AG04449 (cell line): ENCODE measurements at regions not wholly inside any gene's neighbourhood (a gene's known extent, or its start where the extent isn't known, plus 50 kb on each side); places are given as distances from the start of the nearest gene placed in this dataset.
"Not testable (repeated sequence)": the region's sequence is repeated elsewhere in the genome, so short reads cannot be mapped to it uniquely, and the experiment has no call there.

Experiments used
- CTCF ChIA-PET: fragments of 350-600 bp; formaldehyde crosslinking; extraction: SDS; loops from one replicate; lab custom pipeline; 2021; ENCODE audit warnings: antibody characterized with exemption; lab: Yijun Ruan, JAX
- POLR2A ChIA-PET: fragments of 400-600, 350-600 bp; formaldehyde crosslinking; extraction: SDS; loops from one replicate; lab custom pipeline; 2020; ENCODE audit warnings: antibody characterized with exemption, inconsistent platforms; lab: Yijun Ruan, JAX
- DNase-seq: peaks from one replicate; pipeline ENCODE4 v3.0.0-alpha.2; 2010; ENCODE audit warnings: low read depth, low spot score
- H3K4me3 ChIP-seq: 2 replicates; pipeline ENCODE4 v1.5.1; 2011; ENCODE audit warnings: low read depth, mild to moderate bottlenecking, control low read depth, low read length
- TF ChIP-seq, protein P1 (sequence below): IDR thresholded peaks from one replicate; pipeline ENCODE4 v1.5.1; 2011; ENCODE audit warnings: mild to moderate bottlenecking, moderate library complexity, low read length, control low read depth, inconsistent platforms; ENCODE audit not compliant: insufficient read depth; ENCODE audit errors: missing control alignments

DNA sequence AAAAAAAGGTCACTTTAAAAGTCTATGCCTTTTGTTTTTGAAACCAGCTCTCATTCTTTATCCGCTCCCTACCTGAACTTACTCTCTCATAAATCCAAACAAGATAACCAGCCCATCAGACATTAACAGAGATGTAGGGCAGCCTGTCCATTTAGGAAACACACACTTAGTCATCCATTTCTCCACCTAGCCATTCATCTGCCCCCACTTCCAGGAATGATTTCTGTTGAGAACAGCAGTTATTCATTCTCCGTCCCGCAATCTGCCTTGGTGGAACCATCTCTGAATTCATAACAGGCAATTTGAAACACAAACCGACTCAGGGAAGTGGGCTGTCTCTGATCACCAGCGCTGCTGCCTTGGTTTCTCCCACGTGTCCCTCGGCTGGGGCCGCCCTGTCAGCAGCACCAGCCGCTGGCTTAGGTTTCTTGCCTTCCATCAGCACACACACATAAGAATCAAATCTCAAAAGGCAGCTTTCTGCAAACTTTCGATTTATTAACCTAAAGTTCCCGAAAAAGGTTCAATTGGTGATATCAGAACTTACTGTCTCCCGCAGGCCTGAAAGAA is 528.2 kb upstream of the NRP1 start:
- ChIA-PET POLR2A (interaction anchor here (1.1 kb wide), 1 partner anchor 10 kb away, joined by 3 read pairs; no protein-coding TSS in a partner anchor), CTCF (interaction anchor here (1.1 kb wide), 1 partner anchor 532 kb away, joined by 3 read pairs; no protein-coding TSS in a partner anchor)
- no peak for DNase-seq
- H3K4me3 ChIP-seq = no peak overlapping the region
- TF ChIP-seq, protein P1, sequence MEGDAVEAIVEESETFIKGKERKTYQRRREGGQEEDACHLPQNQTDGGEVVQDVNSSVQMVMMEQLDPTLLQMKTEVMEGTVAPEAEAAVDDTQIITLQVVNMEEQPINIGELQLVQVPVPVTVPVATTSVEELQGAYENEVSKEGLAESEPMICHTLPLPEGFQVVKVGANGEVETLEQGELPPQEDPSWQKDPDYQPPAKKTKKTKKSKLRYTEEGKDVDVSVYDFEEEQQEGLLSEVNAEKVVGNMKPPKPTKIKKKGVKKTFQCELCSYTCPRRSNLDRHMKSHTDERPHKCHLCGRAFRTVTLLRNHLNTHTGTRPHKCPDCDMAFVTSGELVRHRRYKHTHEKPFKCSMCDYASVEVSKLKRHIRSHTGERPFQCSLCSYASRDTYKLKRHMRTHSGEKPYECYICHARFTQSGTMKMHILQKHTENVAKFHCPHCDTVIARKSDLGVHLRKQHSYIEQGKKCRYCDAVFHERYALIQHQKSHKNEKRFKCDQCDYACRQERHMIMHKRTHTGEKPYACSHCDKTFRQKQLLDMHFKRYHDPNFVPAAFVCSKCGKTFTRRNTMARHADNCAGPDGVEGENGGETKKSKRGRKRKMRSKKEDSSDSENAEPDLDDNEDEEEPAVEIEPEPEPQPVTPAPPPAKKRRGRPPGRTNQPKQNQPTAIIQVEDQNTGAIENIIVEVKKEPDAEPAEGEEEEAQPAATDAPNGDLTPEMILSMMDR = no peak

DNA sequence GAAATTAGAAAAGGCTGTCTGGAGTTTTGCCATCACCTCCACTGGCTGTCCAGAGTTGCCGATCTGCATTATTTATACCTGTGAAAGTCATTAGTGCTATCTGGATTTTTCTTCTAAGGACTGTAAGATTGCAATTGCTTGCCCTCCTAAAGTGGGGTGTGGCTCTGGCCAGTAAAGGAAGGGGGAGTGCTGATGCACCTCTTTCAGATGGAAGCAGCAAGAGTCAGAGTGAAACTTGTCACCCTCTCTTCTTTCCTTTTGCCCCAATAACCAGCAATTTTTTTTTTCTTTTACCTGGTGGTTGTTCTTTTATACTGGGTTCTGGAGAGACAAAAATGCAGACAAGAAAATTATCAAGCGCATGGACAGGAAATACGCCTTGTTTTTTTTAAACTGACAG is 527.4 kb upstream of the NRP1 start:
- CTCF ChIA-PET = no interaction called here

DNA sequence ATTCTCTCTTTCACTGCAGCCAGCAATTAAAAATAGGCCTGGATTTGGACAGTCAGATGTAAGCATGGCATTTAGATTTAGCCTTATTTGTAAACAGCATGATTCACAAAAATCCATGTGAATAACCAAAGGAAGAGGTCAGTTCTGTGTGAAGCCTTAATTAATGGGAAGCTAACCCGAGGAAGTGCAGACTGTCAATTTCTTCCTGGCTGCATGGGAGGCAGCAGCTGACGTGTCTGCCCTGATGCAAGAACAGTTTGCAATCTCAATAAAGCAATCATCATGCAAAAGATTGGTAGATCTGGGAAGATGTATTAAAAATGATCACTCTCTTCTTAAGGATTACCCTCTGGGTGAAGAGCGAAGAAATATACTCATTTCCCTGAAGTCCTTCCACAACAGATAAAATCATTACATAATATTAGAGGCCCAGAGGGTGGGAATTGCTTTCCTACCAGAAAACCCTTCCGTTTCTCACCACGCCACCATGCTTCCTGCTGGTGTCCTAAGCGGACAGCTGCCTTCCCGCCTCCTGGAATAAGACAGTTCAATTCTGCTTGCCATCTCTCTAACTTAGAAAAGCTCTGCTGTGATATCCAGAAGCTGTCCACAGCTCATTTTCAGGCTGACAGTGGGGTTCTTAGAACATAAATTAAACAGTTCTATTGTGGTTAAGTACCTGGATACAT is 526.7 kb upstream of the NRP1 start:
- no peak for DNase-seq
- TF ChIP-seq, protein P1 = no peak
- ChIA-PET CTCF (no interaction called here), POLR2A (no interaction called here)
- no peak overlapping the region for H3K4me3 ChIP-seq

More for the DNA sequence above, 527.4 kb upstream of the NRP1 start:
- H3K4me3 ChIP-seq = no peak overlapping the region
- TF ChIP-seq, protein P1 = no peak
- no peak for DNase-seq
- POLR2A ChIA-PET = no interaction called here

DNA sequence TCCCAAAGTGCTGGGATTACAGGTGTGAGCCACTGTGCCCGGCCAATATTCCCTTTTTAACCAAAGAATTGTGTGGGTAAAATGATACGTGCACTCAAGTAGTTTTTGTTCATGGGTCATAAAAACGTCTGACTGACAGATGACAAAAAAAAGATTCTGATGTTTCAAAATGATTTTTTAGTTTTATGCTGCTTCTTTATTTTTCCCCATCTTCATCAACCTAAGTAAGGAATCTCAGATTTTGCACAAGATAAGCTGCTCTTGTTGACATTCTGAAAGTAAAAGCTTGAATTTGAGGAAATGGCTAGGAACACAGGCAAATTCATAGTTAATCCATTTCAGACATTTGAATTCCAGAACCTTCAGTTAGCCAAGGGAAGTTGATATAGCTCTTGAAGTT is 526.1 kb upstream of the NRP1 start:
- DNase-seq = no peak
- TF ChIP-seq, protein P1 = no peak
- CTCF ChIA-PET = no interaction called here
- H3K4me3 ChIP-seq = no peak overlapping the region
- POLR2A ChIA-PET = no interaction called here

DNA sequence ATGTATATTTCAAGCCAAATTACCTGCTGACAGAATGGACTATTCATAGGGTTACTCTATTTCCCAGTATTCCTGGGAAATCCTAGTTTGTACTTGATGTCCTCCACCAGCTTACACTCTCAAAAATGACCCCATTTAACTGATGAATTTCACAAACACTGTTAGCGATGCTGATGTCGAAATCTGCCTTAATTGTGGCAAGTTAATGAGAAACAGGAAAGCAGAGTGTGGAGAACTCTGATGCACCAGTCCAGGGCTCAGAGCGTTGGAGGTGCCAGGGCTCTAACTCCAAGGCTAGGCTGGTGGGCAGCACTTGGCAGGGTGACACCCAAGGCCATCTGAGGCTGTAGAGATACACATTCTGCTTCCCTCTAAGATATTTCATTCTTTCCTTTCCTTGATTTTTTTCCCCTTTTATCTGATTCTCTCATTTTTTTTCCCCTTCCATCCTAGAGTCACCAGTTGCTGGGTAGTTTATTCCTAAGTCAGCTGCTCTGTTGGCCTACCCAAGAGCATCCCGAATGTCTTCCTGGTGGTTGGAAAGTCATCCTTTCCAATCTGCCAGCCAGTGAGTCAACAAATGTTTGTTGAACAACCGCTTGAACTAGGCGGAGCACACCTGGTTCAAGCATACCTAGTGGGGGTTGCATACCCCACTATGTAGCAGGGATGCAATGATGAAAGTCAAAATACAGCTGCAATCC is 525.0 kb upstream of the NRP1 start:
- CTCF ChIA-PET = no interaction called here
- H3K4me3 ChIP-seq = no peak overlapping the region
- DNase-seq = no peak
- TF ChIP-seq, protein P1 = no peak
- POLR2A ChIA-PET = no interaction called here

DNA sequence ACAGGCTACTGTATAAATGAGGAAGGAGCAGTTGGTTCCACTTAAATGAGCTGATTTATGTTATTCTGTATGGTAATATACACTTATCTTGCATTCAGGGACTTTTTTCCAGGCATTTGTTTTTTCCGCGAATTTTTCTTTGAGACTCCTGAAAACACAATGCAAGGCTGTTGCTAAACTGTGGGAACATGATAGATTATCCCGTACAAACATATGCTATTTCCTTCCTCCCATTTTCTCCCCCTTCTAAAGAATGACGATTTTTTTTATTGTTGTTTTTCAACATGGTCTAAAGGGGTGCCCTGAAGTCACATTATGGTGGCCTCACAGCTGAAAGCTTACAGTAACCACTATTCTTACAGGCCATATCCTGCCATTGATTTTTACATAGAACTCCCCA is 523.9 kb upstream of the NRP1 start:
- ChIA-PET CTCF (no interaction called here), POLR2A (no interaction called here)
- no peak overlapping the region for H3K4me3 ChIP-seq
- TF ChIP-seq, protein P1 = no peak
- no peak for DNase-seq

DNA sequence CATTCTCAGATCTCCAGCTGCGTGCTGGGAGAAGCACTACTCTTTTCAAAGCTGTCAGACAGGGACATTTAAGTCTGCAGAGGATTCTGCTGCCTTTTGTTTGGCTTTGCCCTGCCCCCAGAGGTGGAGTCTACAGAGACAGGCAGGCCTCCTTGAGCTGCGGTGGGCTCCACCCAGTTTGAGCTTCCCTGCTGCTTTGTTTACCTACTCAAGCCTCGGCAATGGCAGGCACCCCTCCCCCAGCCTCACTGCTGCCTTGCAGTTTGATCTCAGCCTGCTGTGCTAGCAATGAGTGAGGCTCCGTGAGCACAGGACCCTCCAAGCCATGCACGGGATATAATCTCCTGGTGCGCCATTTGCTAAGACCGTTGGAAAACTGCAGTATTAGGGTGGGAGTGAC is 518.8 kb upstream of the NRP1 start:
- DNase-seq, POLR2A ChIA-PET, CTCF ChIA-PET, H3K4me3 ChIP-seq: not testable (repeated sequence)
